Caki2 (cell line): ENCODE measurements at regions not wholly inside any gene's neighbourhood (a gene's known extent, or its start where the extent isn't known, plus 50 kb on each side); places are given as distances from the start of the nearest gene placed in this dataset.

Experiments used
- DNase-seq: peaks from one replicate; pipeline ENCODE4 v3.0.0-alpha.2; 2015; ENCODE audit warnings: low read depth
- in situ Hi-C: cut with HindIII; loops from 2 replicates; pipeline ENCODE4 v1.10.0; 2016; ENCODE audit warnings: low sequenced_read_pairs, low pct_unique_long_range_greater_than_20kb, mixed read lengths

GRCh38 chr4:19301527-19301926 lies 950.2 kb upstream of the SLIT2 start:
- in situ Hi-C loops = no loop called here
- no peak for DNase-seq

- no peak for DNase-seq
- in situ Hi-C loops = no loop called here
Observed at GRCh38 chr4:19300213-19300612, 951.5 kb upstream of the SLIT2 start.

- in situ Hi-C loops = no loop called here
Observed at GRCh38 chr4:19298998-19299397, 952.7 kb upstream of the SLIT2 start.

DNA sequence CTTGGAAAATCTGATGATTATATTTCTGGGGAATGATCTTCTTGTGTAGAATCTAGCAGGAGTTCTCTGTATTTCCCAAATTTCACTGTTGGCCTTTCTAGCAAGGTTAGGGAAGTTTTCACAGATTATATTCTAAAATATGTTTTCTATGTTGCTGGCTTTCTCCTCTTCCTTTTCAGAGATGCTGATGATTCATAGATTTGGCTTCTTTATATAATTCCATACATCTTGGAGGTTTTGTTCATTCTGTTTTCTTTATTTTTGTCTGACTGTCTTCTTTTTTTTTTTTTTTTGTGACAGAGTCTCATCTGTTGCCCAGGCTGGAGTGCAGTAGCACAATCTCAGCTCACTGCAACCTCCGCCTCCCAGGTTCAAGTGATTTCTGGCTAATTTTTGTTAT lies 957.9 kb upstream of the SLIT2 start:
- no peak for DNase-seq
- in situ Hi-C loops = no loop called here

More at GRCh38 chr4:19298998-19299397, 952.7 kb upstream of the SLIT2 start:
- DNase-seq = no peak

- in situ Hi-C loops = no loop called here
- no peak for DNase-seq
Observed at GRCh38 chr4:19293080-19293479, 958.6 kb upstream of the SLIT2 start.

DNA sequence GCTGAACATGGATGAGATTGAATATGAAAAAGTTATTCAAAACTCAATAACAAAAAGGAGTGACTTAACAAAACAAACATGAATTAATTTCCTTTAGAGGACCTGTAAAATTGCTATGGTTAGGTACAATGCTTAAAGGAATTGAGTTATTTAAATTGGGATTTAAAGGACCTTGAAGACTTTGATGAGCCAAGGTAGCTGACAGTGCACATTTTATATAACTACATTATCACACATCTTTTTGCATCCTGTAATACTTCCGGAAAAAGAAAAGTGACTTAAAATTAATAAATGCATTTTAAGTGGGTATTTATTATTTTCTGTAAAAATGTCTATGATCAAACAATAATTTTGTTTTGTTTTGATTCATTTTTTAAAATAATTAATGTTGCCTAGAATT lies 964.8 kb upstream of the SLIT2 start:
- in situ Hi-C loops = no loop called here
- no peak for DNase-seq

- DNase-seq = no peak
- in situ Hi-C loops = no loop called here
Observed at GRCh38 chr4:19285146-19285545, 966.6 kb upstream of the SLIT2 start.

DNA sequence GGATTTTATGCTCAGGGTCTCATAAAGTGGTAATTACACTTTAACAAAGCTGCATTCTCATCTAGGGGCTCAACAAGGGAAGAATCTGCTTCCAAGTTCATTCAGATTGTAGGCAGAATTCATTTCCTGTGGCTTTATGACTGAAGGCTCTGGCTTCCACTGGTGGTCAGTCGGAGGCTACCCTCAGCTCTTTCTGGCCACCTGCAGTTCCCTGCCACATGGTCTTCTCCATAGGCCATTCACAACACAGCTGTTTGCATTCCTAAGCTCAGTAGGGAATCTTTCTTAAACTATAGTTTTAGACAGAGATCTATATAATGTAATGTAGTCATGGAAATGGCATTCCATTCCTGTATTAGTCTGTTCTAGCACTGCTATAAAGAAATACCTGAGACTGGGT lies 973.0 kb upstream of the SLIT2 start:
- no peak for DNase-seq
- in situ Hi-C loops = no loop called here

GRCh38 chr4:19266566-19266965 lies 985.1 kb upstream of the SLIT2 start:
- no peak for DNase-seq
- in situ Hi-C loops = no loop called here

GRCh38 chr4:19262467-19262866 lies 989.2 kb upstream of the SLIT2 start:
- no peak for DNase-seq

GRCh38 chr4:19260346-19260745 lies 991.4 kb upstream of the SLIT2 start:
- DNase-seq = no peak
- in situ Hi-C loops = no loop called here

More at GRCh38 chr4:19262467-19262866, 989.2 kb upstream of the SLIT2 start:
- in situ Hi-C loops = no loop called here

GRCh38 chr4:19259920-19260319 lies 991.8 kb upstream of the SLIT2 start:
- no peak for DNase-seq
- in situ Hi-C loops = no loop called here

- in situ Hi-C loops = no loop called here
- DNase-seq = no peak
Observed at GRCh38 chr4:19256823-19257222, 994.9 kb upstream of the SLIT2 start.

- in situ Hi-C loops = no loop called here
- no peak for DNase-seq
Observed at GRCh38 chr4:19254486-19254885, 997.2 kb upstream of the SLIT2 start.

- in situ Hi-C loops = no loop called here
- no peak for DNase-seq
Observed at GRCh38 chr4:19248023-19248422, 1003.7 kb upstream of the SLIT2 start.

- in situ Hi-C loops = no loop called here
- DNase-seq = no peak
Observed at GRCh38 chr4:19241895-19242294, 1009.8 kb upstream of the SLIT2 start.

DNA sequence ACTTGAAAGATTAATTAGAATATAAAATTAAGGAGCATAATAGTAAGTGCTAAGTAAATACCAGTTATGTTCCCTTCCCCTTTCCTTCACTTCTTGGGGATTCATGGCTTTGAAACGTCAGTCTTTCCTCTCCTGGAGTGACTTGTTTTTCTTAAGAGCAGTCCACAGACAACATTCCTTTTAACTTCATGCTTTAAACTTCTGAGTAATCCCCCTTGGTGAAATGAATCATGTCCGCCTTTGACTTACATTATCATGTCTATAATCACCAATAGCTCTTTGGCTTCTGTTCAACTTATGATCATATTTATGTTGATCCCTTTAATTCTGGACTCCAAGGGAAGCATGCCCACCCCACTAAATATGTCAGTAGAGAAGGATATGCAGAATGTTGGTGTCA lies 1012.1 kb upstream of the SLIT2 start:
- no peak for DNase-seq
- in situ Hi-C loops = no loop called here

DNA sequence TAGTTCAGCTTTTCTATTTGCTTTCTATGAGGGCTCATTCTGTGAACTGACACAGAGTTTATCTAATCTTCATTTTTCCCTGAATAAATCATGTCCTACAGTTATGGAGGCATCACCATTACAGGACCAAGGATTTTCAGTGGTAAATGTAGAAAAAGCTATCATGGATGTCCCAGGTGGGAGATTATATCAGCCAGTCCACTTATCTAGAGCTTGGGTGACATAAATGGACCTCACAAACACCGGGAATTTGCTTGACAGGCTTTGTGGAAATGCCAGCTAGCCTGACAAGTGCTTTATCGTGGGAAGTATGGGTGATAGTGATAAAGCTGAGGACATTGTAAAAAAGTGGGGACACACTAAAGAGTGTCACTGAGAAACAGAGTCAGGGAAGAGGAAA lies 1015.2 kb upstream of the SLIT2 start:
- DNase-seq = no peak

DNA sequence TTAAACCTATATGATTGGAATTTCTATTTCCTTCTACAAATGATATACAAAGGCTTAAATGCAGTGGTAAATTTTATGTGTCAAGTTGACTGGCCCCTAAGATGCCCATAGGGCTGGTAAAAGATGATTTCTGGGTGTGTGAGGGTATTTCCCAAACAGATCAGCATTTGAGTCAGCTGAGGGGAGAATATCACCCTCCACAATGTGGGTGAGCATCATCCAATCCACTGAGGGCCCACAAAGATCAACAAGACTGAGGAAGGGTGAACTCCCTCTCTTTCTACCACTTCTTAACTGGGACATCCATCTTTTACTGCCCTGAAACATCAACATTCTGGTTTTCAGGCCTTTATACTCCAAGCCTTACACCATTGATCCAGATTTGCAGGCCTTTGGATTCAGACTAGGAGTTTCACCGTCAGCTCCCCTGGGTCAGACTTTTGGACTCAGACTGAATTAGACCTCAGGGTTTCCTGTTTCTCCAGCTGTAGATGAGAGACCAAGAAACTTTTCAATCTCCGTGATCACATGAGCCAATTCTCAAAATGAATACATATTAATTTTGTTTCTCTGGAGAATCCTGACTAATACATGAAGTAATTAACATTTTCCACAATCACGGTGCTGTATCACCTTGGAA lies 1020.7 kb upstream of the SLIT2 start:
- in situ Hi-C loops = no loop called here
- no peak for DNase-seq

More for the DNA sequence above, 1015.2 kb upstream of the SLIT2 start:
- in situ Hi-C loops = no loop called here

DNA sequence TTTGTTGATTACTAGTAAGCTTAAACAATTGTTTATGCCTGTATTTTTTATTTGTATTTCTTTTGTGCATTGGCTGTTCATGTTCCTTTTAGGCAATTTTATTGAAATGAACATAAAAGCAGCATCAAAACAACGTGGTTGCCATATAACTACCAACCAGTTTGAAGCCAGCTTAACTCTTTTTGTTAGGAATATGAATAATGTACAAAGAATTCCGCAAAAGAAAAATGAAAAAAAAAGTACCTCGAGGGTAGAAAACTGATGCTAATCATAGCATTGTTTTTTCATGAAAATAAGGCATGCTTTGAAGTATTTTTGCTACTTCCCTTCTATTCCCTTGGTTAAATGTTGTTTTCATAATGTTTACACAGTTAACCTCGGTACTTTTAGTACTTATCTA lies 1024.0 kb upstream of the SLIT2 start:
- in situ Hi-C loops = no loop called here
- DNase-seq = no peak
